HepG2 (cell line): ENCODE measurements at regions not wholly inside any gene's neighbourhood (a gene's known extent, or its start where the extent isn't known, plus 50 kb on each side); places are given as distances from the start of the nearest gene placed in this dataset.

Experiments used
- ATAC-seq: fragments of 200-7000 bp; cut with Tn5 transposase; 3 replicates; pipeline ENCODE4 v1.9.1; 2020; ENCODE audit warnings: mild to moderate bottlenecking, moderate library complexity
- BruUV-seq: library from RNA; stranded (reverse); fragments of 400-500 nt; replicated peaks from 2 replicates; lab custom pipeline; 2021; lab: Mats Ljungman, UMichigan
- CTCF ChIA-PET: fragments of 300-600 bp; formaldehyde crosslinking; extraction: SDS; loops from one replicate; lab custom pipeline; 2021; ENCODE audit warnings: low total read pairs, inconsistent platforms, low intra/inter-chr PET ratio; lab: Yijun Ruan, JAX
- POLR2A ChIA-PET: fragments of 350-600 bp; sonication (Branson Sonifier 250); formaldehyde crosslinking; loops from one replicate; lab custom pipeline; 2020; ENCODE audit warnings: antibody characterized with exemption, inconsistent platforms; lab: Yijun Ruan, JAX
- DNase-seq: peaks from one replicate; pipeline ENCODE4 v3.0.0-alpha.2; 2015; ENCODE audit warnings: low spot score
- FAIRE-seq: peaks from 3 replicates; lab custom pipeline; 2011; peaks lifted over from hg19 to GRCh38; lab: Jason Lieb, UNC
- H2AFZ ChIP-seq: one replicate; pipeline ENCODE4 v1.6.1; 2011; ENCODE audit warnings: low read length, inconsistent platforms
- H3K27ac ChIP-seq: fragments of 300-600 bp; 3 replicates; pipeline ENCODE4 v1.8.0; 2011; ENCODE audit warnings: mixed run types, mild to moderate bottlenecking, mixed read lengths, low read length, inconsistent platforms; ENCODE audit not compliant: insufficient read depth; ENCODE audit errors: extremely low read length
- H3K27me3 ChIP-seq, 2 experiments: fragments of 200-600 bp in 1 of 2; 2 replicates in 1 of 2; 3 replicates in 1 of 2; pipeline versions ENCODE4 v1.6.0 to v1.8.0; 2011; ENCODE audit warnings: low read length in 2 of 2, mild to moderate bottlenecking in 2 of 2, moderate library complexity in 2 of 2, inconsistent platforms in 1 of 2; ENCODE audit not compliant: insufficient read depth in 2 of 2, control insufficient read depth in 1 of 2
- H3K36me3 ChIP-seq, 2 experiments: fragments of 200-600 bp in 1 of 2; replicated peaks in 1 of 2; 2 replicates in 1 of 2; 3 replicates in 1 of 2; pipeline versions ENCODE4 v1.5.1 to v1.8.0; 2011; ENCODE audit warnings: low read length in 2 of 2, inconsistent platforms in 1 of 2; ENCODE audit not compliant: insufficient read depth in 2 of 2, control insufficient read depth in 1 of 2
- H3K4me1 ChIP-seq: 2 replicates; pipeline ENCODE4 v1.5.1; 2012; ENCODE audit warnings: low read length, inconsistent platforms; ENCODE audit not compliant: insufficient read depth
- H3K4me2 ChIP-seq: 2 replicates; pipeline ENCODE4 v1.6.0; 2011; ENCODE audit warnings: low read depth, low read length, inconsistent platforms
- H3K4me3 ChIP-seq, 3 experiments: fragments of 200-600 bp in 1 of 3; sonication (generic), shearing (Covaris generic) in 1 of 3; replicated peaks in 1 of 3; 2 replicates each; pipeline ENCODE4 v1.5.1; 2011 to 2016; ENCODE audit warnings: low read length in 3 of 3, inconsistent platforms in 2 of 3, low read depth in 2 of 3, mild to moderate bottlenecking in 2 of 3, control low read depth in 1 of 3, mixed read lengths in 1 of 3; ENCODE audit not compliant: insufficient read depth in 1 of 3
- H3K79me2 ChIP-seq: one replicate; pipeline ENCODE4 v1.6.1; 2011; ENCODE audit warnings: low read length, inconsistent platforms; ENCODE audit not compliant: insufficient read depth
- H3K9ac ChIP-seq: 2 replicates; pipeline ENCODE4 v1.6.0; 2011; ENCODE audit warnings: mild to moderate bottlenecking, low read depth, low read length, inconsistent platforms; ENCODE audit not compliant: insufficient read depth
- H3K9me3 ChIP-seq: 2 replicates; pipeline ENCODE4 v1.5.1; 2012; ENCODE audit warnings: mild to moderate bottlenecking, low read length
- H4K20me1 ChIP-seq: 2 replicates; pipeline ENCODE4 v1.6.0; 2011; ENCODE audit warnings: inconsistent platforms, mild to moderate bottlenecking, low read length, moderate library complexity; ENCODE audit not compliant: insufficient read depth
- ADNP ChIP-seq: sonication (generic); formaldehyde crosslinking; IDR thresholded peaks from 2 replicates; pipeline ENCODE4 v1.4.0; 2020; ENCODE audit warnings: missing genetic modification reagents
- ARHGAP35 ChIP-seq: sonication (generic); formaldehyde crosslinking; IDR thresholded peaks from 2 replicates; pipeline ENCODE4 v1.9.0; 2022; ENCODE audit warnings: mild to moderate bottlenecking, inconsistent platforms, moderate library complexity, missing genetic modification reagents, borderline replicate concordance
- BCLAF1 ChIP-seq: fragments of 450-650 bp; IDR thresholded peaks from 2 replicates; pipeline ENCODE4 v1.6.1; 2017; ENCODE audit warnings: mild to moderate bottlenecking
- CEBPB ChIP-seq: IDR thresholded peaks from 2 replicates; pipeline ENCODE4 v1.6.1; 2011; ENCODE audit warnings: low read depth, low read length, improper control_type of control experiment, borderline replicate concordance
- DNMT1 ChIP-seq: sonication (generic); formaldehyde crosslinking; IDR thresholded peaks from 2 replicates; pipeline ENCODE4 v1.5.1; 2020; ENCODE audit warnings: mild to moderate bottlenecking, missing genetic modification reagents
- HMGXB4 ChIP-seq, 2 experiments: sonication (generic) in 1 of 2; formaldehyde crosslinking in 1 of 2; IDR thresholded peaks; 2 replicates each; pipeline versions ENCODE4 v1.4.0 to v1.6.1; 2018 to 2020; ENCODE audit warnings: missing genetic modification reagents in 2 of 2, borderline replicate concordance in 1 of 2, low read depth in 1 of 2, mild to moderate bottlenecking in 1 of 2, missing biosample characterization in 1 of 2
- PHF20 ChIP-seq: sonication (generic); formaldehyde crosslinking; IDR thresholded peaks from 2 replicates; pipeline ENCODE4 v1.5.0; 2020; ENCODE audit warnings: mild to moderate bottlenecking, missing genetic modification reagents
- SNAPC4 ChIP-seq: sonication (generic); formaldehyde crosslinking; IDR thresholded peaks from 2 replicates; pipeline ENCODE4 v1.4.0; 2020; ENCODE audit warnings: mild to moderate bottlenecking, missing genetic modification reagents
- ZNF264 ChIP-seq: sonication (generic); formaldehyde crosslinking; IDR thresholded peaks from 2 replicates; pipeline ENCODE4 v1.4.0; 2020; ENCODE audit warnings: missing genetic modification reagents
- ZNF607 ChIP-seq: sonication (generic); formaldehyde crosslinking; IDR thresholded peaks from 2 replicates; pipeline ENCODE4 v1.5.1; 2020; ENCODE audit warnings: missing genetic modification reagents, mild to moderate bottlenecking, borderline replicate concordance
- WGBS: methylation state at CpG from one replicate; pipeline ENCODE4 v1.1.6; 2017; ENCODE audit warnings: low lambda C conversion rate; 5-methylcytosine and 5-hydroxymethylcytosine counted together
- in situ Hi-C: cut with HindIII; loops from 2 replicates; pipeline ENCODE4 v1.10.0; 2017; ENCODE audit warnings: low pct_unique_long_range_greater_than_20kb; ENCODE audit not compliant: extremely low pct_ligation_motif_present
- intact Hi-C: fragments of 100-400 bp; cut with micrococcal nuclease; formaldehyde crosslinking; loops from one replicate; pipeline ENCODE4 v1.10.0; 2022; ENCODE audit not compliant: unreplicated experiment
- TF ChIP-seq, protein P1 (sequence below): sonication (generic); formaldehyde crosslinking; IDR thresholded peaks from 2 replicates; pipeline ENCODE4 v1.4.0; 2020; ENCODE audit warnings: missing genetic modification reagents

GRCh38 chr7:34365611-34366010 lies 292.4 kb upstream of the NPSR1 start:
- 98% methylated on average over 5 of the region's 5 CpGs for WGBS
- intact Hi-C loops: no loop called here
- Histone ChIP-seq H3K9ac (no peak overlapping the region), H3K4me3 (no peak overlapping the region), H3K9me3 (no peaks in the 10 kb centered on the region), H3K36me3 (no peaks in the 10 kb centered on the region), H4K20me1 (no peaks in the 10 kb centered on the region), H3K27ac (no peak overlapping the region), H3K79me2 (no peaks in the 10 kb centered on the region), H2AFZ (no peak overlapping the region), H3K4me1 (no peaks in the 10 kb centered on the region), H3K4me2 (no peak overlapping the region), H3K27me3 (no peaks in the 10 kb centered on the region)
- no peak for DNase-seq
- ChIA-PET POLR2A (no interaction called here), CTCF (no interaction called here)
- no peak for FAIRE-seq
- no peak for ATAC-seq
- in situ Hi-C loops: no loop called here
- no TSS peak for BruUV-seq
- no peak for TF ChIP-seq ADNP
- TF ChIP-seq CEBPB: no peak
- TF ChIP-seq ZNF607 (CRISPR knock-in tag): no peak
- no peak for TF ChIP-seq ARHGAP35 (CRISPR knock-in tag)
- TF ChIP-seq DNMT1 (CRISPR knock-in tag): no peak
- TF ChIP-seq, protein P1, sequence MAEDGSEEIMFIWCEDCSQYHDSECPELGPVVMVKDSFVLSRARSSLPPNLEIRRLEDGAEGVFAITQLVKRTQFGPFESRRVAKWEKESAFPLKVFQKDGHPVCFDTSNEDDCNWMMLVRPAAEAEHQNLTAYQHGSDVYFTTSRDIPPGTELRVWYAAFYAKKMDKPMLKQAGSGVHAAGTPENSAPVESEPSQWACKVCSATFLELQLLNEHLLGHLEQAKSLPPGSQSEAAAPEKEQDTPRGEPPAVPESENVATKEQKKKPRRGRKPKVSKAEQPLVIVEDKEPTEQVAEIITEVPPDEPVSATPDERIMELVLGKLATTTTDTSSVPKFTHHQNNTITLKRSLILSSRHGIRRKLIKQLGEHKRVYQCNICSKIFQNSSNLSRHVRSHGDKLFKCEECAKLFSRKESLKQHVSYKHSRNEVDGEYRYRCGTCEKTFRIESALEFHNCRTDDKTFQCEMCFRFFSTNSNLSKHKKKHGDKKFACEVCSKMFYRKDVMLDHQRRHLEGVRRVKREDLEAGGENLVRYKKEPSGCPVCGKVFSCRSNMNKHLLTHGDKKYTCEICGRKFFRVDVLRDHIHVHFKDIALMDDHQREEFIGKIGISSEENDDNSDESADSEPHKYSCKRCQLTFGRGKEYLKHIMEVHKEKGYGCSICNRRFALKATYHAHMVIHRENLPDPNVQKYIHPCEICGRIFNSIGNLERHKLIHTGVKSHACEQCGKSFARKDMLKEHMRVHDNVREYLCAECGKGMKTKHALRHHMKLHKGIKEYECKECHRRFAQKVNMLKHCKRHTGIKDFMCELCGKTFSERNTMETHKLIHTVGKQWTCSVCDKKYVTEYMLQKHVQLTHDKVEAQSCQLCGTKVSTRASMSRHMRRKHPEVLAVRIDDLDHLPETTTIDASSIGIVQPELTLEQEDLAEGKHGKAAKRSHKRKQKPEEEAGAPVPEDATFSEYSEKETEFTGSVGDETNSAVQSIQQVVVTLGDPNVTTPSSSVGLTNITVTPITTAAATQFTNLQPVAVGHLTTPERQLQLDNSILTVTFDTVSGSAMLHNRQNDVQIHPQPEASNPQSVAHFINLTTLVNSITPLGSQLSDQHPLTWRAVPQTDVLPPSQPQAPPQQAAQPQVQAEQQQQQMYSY (CRISPR knock-in tag): no peak
- TF ChIP-seq HMGXB4 (CRISPR knock-in tag; IDR thresholded peaks at IDR 0.05; ENCODE audit: borderline replicate concordance in 1 of 2, low read depth in 1 of 2): no peak
- no peak for TF ChIP-seq PHF20 (CRISPR knock-in tag)
- TF ChIP-seq ZNF264 (CRISPR knock-in tag): no peak
- no peak for TF ChIP-seq BCLAF1
- no peak for TF ChIP-seq SNAPC4
